HCT116 (cell line): ENCODE measurements at regions not wholly inside any gene's neighbourhood (a gene's known extent, or its start where the extent isn't known, plus 50 kb on each side); places are given as distances from the start of the nearest gene placed in this dataset.

ENCODE experiments used
- ATAC-seq: fragments of 200-7000 bp; cut with Tn5 transposase; 2 replicates; pipeline ENCODE4 v1.9.1; 2020; ENCODE audit warnings: mild to moderate bottlenecking, moderate library complexity
- BruUV-seq: library from RNA; stranded (reverse); fragments of 400-500 nt; replicated peaks from 2 replicates; lab custom pipeline; 2021; lab: Mats Ljungman, UMichigan
- CTCF ChIA-PET: fragments of 300-600 bp; sonication (Branson Sonifier 250); formaldehyde crosslinking; loops from one replicate; lab custom pipeline; 2021; ENCODE audit warnings: antibody characterized with exemption; lab: Charles Lee
- POLR2A ChIA-PET: fragments of 300-600, 350-600 bp; sonication (Branson Sonifier 250); formaldehyde crosslinking; loops from one replicate; lab custom pipeline; 2021; ENCODE audit warnings: antibody characterized with exemption; lab: Charles Lee
- RAD21 ChIA-PET, 2 experiments: fragments of 300-600 bp; sonication (Branson Sonifier 250); formaldehyde crosslinking; loops; one replicate each; lab custom pipeline; 2023; ENCODE audit warnings: low total read pairs in 2 of 2; ENCODE audit not compliant: uncharacterized antibody in 2 of 2, unreplicated experiment in 2 of 2, low non-redundant PET in 1 of 2; lab: Charles Lee
- DNase-seq: peaks from one replicate; pipeline ENCODE4 v3.0.0-alpha.2; 2010; ENCODE audit warnings: low read depth, low spot score
- H2AFZ ChIP-seq: fragments of 200-600 bp; shearing (Covaris generic), sonication (generic); 2 replicates; pipeline ENCODE4 v1.6.1; 2017; ENCODE audit warnings: low read depth, mixed run types, mixed read lengths, antibody characterized with exemption, low read length; ENCODE audit not compliant: poor library complexity, severe bottlenecking
- H3K27ac ChIP-seq: 2 replicates; pipeline ENCODE4 v1.5.1; 2012; ENCODE audit warnings: low read depth, low read length
- H3K27me3 ChIP-seq: fragments of 200-600 bp; sonication (generic); 2 replicates; pipeline ENCODE4 v1.6.1; 2016; ENCODE audit warnings: mixed run types, low read length, mixed read lengths; ENCODE audit not compliant: insufficient read depth
- H3K36me3 ChIP-seq, 2 experiments: fragments of 200-500 bp in 1 of 2; fragments of 200-600 bp in 1 of 2; sonication (Bioruptor generic) in 1 of 2; sonication (generic) in 1 of 2; 2 replicates each; pipeline versions ENCODE4 v1.5.1 to v1.6.1; 2014 to 2016; ENCODE audit warnings: low read length in 2 of 2, inconsistent platforms in 1 of 2, mixed read lengths in 1 of 2, mixed run types in 1 of 2; ENCODE audit not compliant: insufficient read depth in 2 of 2, control insufficient read depth in 1 of 2
- H3K4me1 ChIP-seq, 2 experiments: fragments of 200-600 bp in 1 of 2; sonication (generic) in 1 of 2; 2 replicates each; pipeline versions ENCODE4 v1.5.1 to v1.6.1; 2012 to 2017; ENCODE audit warnings: low read length in 2 of 2, inconsistent platforms in 1 of 2, mild to moderate bottlenecking in 1 of 2, mixed read lengths in 1 of 2, mixed run types in 1 of 2, moderate library complexity in 1 of 2; ENCODE audit not compliant: insufficient read depth in 2 of 2, control insufficient read depth in 1 of 2
- H3K4me2 ChIP-seq: fragments of 200-600 bp; sonication (generic); 2 replicates; pipeline ENCODE4 v1.6.1; 2017; ENCODE audit warnings: mixed run types, low read length, mixed read lengths
- H3K4me3 ChIP-seq, 2 experiments: fragments of 200-600 bp in 1 of 2; sonication (generic) in 1 of 2; replicated peaks in 1 of 2; 2 replicates each; pipeline ENCODE4 v1.5.1; 2011 to 2016; ENCODE audit warnings: low read length in 2 of 2, control low read depth in 1 of 2, low read depth in 1 of 2, mild to moderate bottlenecking in 1 of 2, mixed read lengths in 1 of 2, mixed run types in 1 of 2
- H3K79me2 ChIP-seq: fragments of 200-600 bp; sonication (generic); 2 replicates; pipeline ENCODE4 v1.6.1; 2017; ENCODE audit warnings: mild to moderate bottlenecking, mixed run types, low read length, moderate library complexity, mixed read lengths; ENCODE audit not compliant: insufficient read depth
- H3K9ac ChIP-seq: fragments of 200-600 bp; sonication (generic); 2 replicates; pipeline ENCODE4 v1.6.1; 2016; ENCODE audit warnings: low read length, mixed read lengths
- H3K9me2 ChIP-seq: fragments of 200-600 bp; sonication (generic), shearing (Covaris generic); 2 replicates; pipeline ENCODE4 v1.6.1; 2017; ENCODE audit warnings: mixed run types, mild to moderate bottlenecking, moderate library complexity; ENCODE audit not compliant: insufficient read depth
- H3K9me3 ChIP-seq, 2 experiments: fragments of 200-500 bp in 1 of 2; fragments of 200-600 bp in 1 of 2; sonication (Bioruptor generic) in 1 of 2; sonication (generic) in 1 of 2; 2 replicates each; pipeline ENCODE4 v1.6.1; 2014 to 2017; ENCODE audit warnings: low read length in 2 of 2, mixed read lengths in 2 of 2, inconsistent platforms in 1 of 2, low read depth in 1 of 2, mild to moderate bottlenecking in 1 of 2, mixed run types in 1 of 2, moderate library complexity in 1 of 2; ENCODE audit not compliant: control insufficient read depth in 1 of 2, insufficient read depth in 1 of 2
- H4K20me1 ChIP-seq: fragments of 200-600 bp; sonication (generic), shearing (Covaris generic); 2 replicates; pipeline ENCODE4 v1.6.1; 2017; ENCODE audit warnings: mixed run types, mild to moderate bottlenecking, moderate library complexity; ENCODE audit not compliant: insufficient read depth
- CBX3 ChIP-seq: IDR thresholded peaks from 2 replicates; pipeline ENCODE4 v1.6.1; 2012; ENCODE audit warnings: low read depth
- CEBPB ChIP-seq: IDR thresholded peaks from 2 replicates; pipeline ENCODE4 v1.6.1; 2012; ENCODE audit warnings: low read depth
- ELF1 ChIP-seq: IDR thresholded peaks from 2 replicates; pipeline ENCODE4 v1.6.1; 2012; ENCODE audit warnings: low read depth, borderline replicate concordance
- EZH2 ChIP-seq: fragments of 200-600 bp; sonication (generic); IDR thresholded peaks from 2 replicates; pipeline ENCODE4 v1.6.1; 2017; ENCODE audit warnings: antibody characterized with exemption, mixed run types
- FOSL1 ChIP-seq: IDR thresholded peaks from 2 replicates; pipeline ENCODE4 v1.6.1; 2012; ENCODE audit warnings: low read depth
- JUND ChIP-seq: IDR thresholded peaks from 2 replicates; pipeline ENCODE4 v1.6.1; 2012
- SP1 ChIP-seq: IDR thresholded peaks from 2 replicates; pipeline ENCODE4 v1.6.1; 2012; ENCODE audit warnings: low read depth
- SRF ChIP-seq: IDR thresholded peaks from 2 replicates; pipeline ENCODE4 v1.6.1; 2012; ENCODE audit warnings: low read depth
- TCF7L2 ChIP-seq: IDR thresholded peaks from 2 replicates; pipeline ENCODE4 v1.7.0; 2011; ENCODE audit warnings: borderline replicate concordance, inconsistent platforms; ENCODE audit not compliant: insufficient read depth, insufficient read length; ENCODE audit errors: extremely low read depth
- YY1 ChIP-seq: IDR thresholded peaks from 2 replicates; pipeline ENCODE4 v1.6.1; 2011; ENCODE audit warnings: low read length, low read depth, moderate library complexity, mild to moderate bottlenecking; ENCODE audit not compliant: insufficient replicate concordance; ENCODE audit errors: extremely low read depth
- ZFX ChIP-seq: fragments of 450-650 bp; IDR thresholded peaks from 2 replicates; pipeline ENCODE4 v1.6.1; 2017
- ZNF274 ChIP-seq: fragments of 200-500 bp; sonication (Bioruptor generic); IDR thresholded peaks from 2 replicates; pipeline ENCODE4 v1.6.1; 2014; ENCODE audit warnings: mild to moderate bottlenecking, low read depth, low read length, inconsistent platforms
- intact Hi-C: fragments of 100-400 bp; cut with micrococcal nuclease; formaldehyde crosslinking; loops from 2 replicates; pipeline ENCODE4 v1.10.0; 2022
- TF ChIP-seq, protein P1 (sequence below): IDR thresholded peaks from 2 replicates; pipeline ENCODE4 v1.6.1; 2012; ENCODE audit warnings: low read depth
- TF ChIP-seq, protein P2 (sequence below): IDR thresholded peaks from 2 replicates; pipeline ENCODE4 v1.6.1; 2012

DNA sequence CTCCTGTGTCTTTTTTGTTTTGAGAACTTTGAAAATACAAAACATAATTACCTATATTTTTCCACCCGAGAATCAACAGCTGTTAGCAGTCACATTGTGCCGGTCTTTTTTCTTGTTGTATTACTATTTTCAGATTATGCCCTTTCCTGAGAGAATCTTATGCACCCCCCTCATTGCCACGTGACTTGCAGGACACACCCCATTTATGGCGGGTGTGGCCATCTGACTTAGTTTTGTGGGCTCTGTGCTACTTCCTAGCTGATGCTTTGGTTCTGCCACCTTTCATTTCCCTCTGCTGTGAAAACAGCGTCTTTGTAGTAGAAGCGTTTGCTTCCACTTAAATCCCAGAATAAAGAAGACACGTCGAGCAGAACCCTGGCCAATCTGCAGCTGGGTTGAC is 82.8 kb upstream of the SOX13 start (continued):
- TF ChIP-seq, protein P1, sequence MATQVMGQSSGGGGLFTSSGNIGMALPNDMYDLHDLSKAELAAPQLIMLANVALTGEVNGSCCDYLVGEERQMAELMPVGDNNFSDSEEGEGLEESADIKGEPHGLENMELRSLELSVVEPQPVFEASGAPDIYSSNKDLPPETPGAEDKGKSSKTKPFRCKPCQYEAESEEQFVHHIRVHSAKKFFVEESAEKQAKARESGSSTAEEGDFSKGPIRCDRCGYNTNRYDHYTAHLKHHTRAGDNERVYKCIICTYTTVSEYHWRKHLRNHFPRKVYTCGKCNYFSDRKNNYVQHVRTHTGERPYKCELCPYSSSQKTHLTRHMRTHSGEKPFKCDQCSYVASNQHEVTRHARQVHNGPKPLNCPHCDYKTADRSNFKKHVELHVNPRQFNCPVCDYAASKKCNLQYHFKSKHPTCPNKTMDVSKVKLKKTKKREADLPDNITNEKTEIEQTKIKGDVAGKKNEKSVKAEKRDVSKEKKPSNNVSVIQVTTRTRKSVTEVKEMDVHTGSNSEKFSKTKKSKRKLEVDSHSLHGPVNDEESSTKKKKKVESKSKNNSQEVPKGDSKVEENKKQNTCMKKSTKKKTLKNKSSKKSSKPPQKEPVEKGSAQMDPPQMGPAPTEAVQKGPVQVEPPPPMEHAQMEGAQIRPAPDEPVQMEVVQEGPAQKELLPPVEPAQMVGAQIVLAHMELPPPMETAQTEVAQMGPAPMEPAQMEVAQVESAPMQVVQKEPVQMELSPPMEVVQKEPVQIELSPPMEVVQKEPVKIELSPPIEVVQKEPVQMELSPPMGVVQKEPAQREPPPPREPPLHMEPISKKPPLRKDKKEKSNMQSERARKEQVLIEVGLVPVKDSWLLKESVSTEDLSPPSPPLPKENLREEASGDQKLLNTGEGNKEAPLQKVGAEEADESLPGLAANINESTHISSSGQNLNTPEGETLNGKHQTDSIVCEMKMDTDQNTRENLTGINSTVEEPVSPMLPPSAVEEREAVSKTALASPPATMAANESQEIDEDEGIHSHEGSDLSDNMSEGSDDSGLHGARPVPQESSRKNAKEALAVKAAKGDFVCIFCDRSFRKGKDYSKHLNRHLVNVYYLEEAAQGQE = no peak
- TF ChIP-seq JUND (no peak), SRF (no peak), FOSL1 (no peak), TCF7L2 (no peak), ELF1 (no peak), YY1 (no peak)
- TF ChIP-seq, all 23 proteins: peak for 0

DNA sequence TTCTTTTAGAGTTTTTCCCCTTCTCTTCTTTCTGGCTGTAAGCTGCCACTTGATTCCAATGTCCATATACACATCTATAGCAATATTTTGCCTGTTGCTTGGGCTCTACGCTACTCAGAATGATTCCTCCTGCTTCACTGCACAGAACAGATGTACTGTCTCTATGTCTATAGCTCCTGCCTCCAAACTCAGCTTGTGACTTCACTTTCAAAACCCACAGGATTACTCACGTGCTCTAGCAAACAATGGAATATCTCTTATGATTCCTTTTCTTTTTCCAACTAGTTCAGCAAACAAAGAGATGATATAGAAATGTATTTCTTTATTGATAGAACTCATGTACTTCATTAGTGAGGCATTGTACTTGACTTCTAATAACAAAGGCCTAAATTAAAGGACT is 80.5 kb upstream of the SOX13 start:
- H3K9me2 ChIP-seq = no peaks in the 10 kb centered on the region
- ChIA-PET CTCF (no interaction called here), POLR2A (interaction anchor here (0.6 kb wide), 1 partner anchor 23 kb away, joined by 3 read pairs; no protein-coding TSS in a partner anchor), RAD21 (no interaction called here)
- no peak for ATAC-seq
- no peak overlapping the region for H3K9ac ChIP-seq
- BruUV-seq = no TSS peak
- H3K79me2 ChIP-seq = no peaks in the 10 kb centered on the region
- H3K36me3 ChIP-seq = no peaks in the 10 kb centered on the region
- H3K27me3 ChIP-seq = no peaks in the 10 kb centered on the region
- H2AFZ ChIP-seq = no peak overlapping the region
- no peak overlapping the region for H3K27ac ChIP-seq
- intact Hi-C loops = no loop called here
- H3K4me3 ChIP-seq = no peak overlapping the region
- peaks cover 3% of the 10 kb centered on the region in 2 experiments; a peak in 1 of 4 replicates for H3K4me1 ChIP-seq
- no peaks in the 10 kb centered on the region for H3K9me3 ChIP-seq
- no peak for TF ChIP-seq SRF
- TF ChIP-seq EZH2 = no peak
- TF ChIP-seq CBX3 = no peak
- TF ChIP-seq, protein P1 = no peak
- TF ChIP-seq JUND = no peak
- no peak for TF ChIP-seq ZNF274
- no peak for TF ChIP-seq CEBPB
- TF ChIP-seq ZFX = no peak
- TF ChIP-seq YY1 = no peak
- TF ChIP-seq SP1 = no peak
- TF ChIP-seq, protein P2, sequence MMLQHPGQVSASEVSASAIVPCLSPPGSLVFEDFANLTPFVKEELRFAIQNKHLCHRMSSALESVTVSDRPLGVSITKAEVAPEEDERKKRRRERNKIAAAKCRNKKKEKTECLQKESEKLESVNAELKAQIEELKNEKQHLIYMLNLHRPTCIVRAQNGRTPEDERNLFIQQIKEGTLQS = no peak
- TF ChIP-seq ELF1 = no peak
- no peaks in the 10 kb centered on the region for H4K20me1 ChIP-seq
- no peak overlapping the region for H3K4me2 ChIP-seq
- DNase-seq = no peak
